HepG2 (cell line): ENCODE measurements at regions not wholly inside any gene's neighbourhood (a gene's known extent, or its start where the extent isn't known, plus 50 kb on each side); places are given as distances from the start of the nearest gene placed in this dataset.

Experiments used
- ATAC-seq: fragments of 200-7000 bp; cut with Tn5 transposase; 3 replicates; pipeline ENCODE4 v1.9.1; 2020; ENCODE audit warnings: mild to moderate bottlenecking, moderate library complexity
- BruUV-seq: library from RNA; stranded (reverse); fragments of 400-500 nt; replicated peaks from 2 replicates; lab custom pipeline; 2021; lab: Mats Ljungman, UMichigan
- CTCF ChIA-PET: fragments of 300-600 bp; formaldehyde crosslinking; extraction: SDS; loops from one replicate; lab custom pipeline; 2021; ENCODE audit warnings: low total read pairs, inconsistent platforms, low intra/inter-chr PET ratio; lab: Yijun Ruan, JAX
- POLR2A ChIA-PET: fragments of 350-600 bp; sonication (Branson Sonifier 250); formaldehyde crosslinking; loops from one replicate; lab custom pipeline; 2020; ENCODE audit warnings: antibody characterized with exemption, inconsistent platforms; lab: Yijun Ruan, JAX
- DNase-seq: peaks from one replicate; pipeline ENCODE4 v3.0.0-alpha.2; 2015; ENCODE audit warnings: low spot score
- FAIRE-seq: peaks from 3 replicates; lab custom pipeline; 2011; peaks lifted over from hg19 to GRCh38; lab: Jason Lieb, UNC
- H2AFZ ChIP-seq: one replicate; pipeline ENCODE4 v1.6.1; 2011; ENCODE audit warnings: low read length, inconsistent platforms
- H3K27ac ChIP-seq: fragments of 300-600 bp; 3 replicates; pipeline ENCODE4 v1.8.0; 2011; ENCODE audit warnings: mixed run types, mild to moderate bottlenecking, mixed read lengths, low read length, inconsistent platforms; ENCODE audit not compliant: insufficient read depth; ENCODE audit errors: extremely low read length
- H3K27me3 ChIP-seq, 2 experiments: fragments of 200-600 bp in 1 of 2; 2 replicates in 1 of 2; 3 replicates in 1 of 2; pipeline versions ENCODE4 v1.6.0 to v1.8.0; 2011; ENCODE audit warnings: low read length in 2 of 2, mild to moderate bottlenecking in 2 of 2, moderate library complexity in 2 of 2, inconsistent platforms in 1 of 2; ENCODE audit not compliant: insufficient read depth in 2 of 2, control insufficient read depth in 1 of 2
- H3K36me3 ChIP-seq, 2 experiments: fragments of 200-600 bp in 1 of 2; replicated peaks in 1 of 2; 2 replicates in 1 of 2; 3 replicates in 1 of 2; pipeline versions ENCODE4 v1.5.1 to v1.8.0; 2011; ENCODE audit warnings: low read length in 2 of 2, inconsistent platforms in 1 of 2; ENCODE audit not compliant: insufficient read depth in 2 of 2, control insufficient read depth in 1 of 2
- H3K4me1 ChIP-seq: 2 replicates; pipeline ENCODE4 v1.5.1; 2012; ENCODE audit warnings: low read length, inconsistent platforms; ENCODE audit not compliant: insufficient read depth
- H3K4me2 ChIP-seq: 2 replicates; pipeline ENCODE4 v1.6.0; 2011; ENCODE audit warnings: low read depth, low read length, inconsistent platforms
- H3K4me3 ChIP-seq, 3 experiments: fragments of 200-600 bp in 1 of 3; sonication (generic), shearing (Covaris generic) in 1 of 3; replicated peaks in 1 of 3; 2 replicates each; pipeline ENCODE4 v1.5.1; 2011 to 2016; ENCODE audit warnings: low read length in 3 of 3, inconsistent platforms in 2 of 3, low read depth in 2 of 3, mild to moderate bottlenecking in 2 of 3, control low read depth in 1 of 3, mixed read lengths in 1 of 3; ENCODE audit not compliant: insufficient read depth in 1 of 3
- H3K79me2 ChIP-seq: one replicate; pipeline ENCODE4 v1.6.1; 2011; ENCODE audit warnings: low read length, inconsistent platforms; ENCODE audit not compliant: insufficient read depth
- H3K9ac ChIP-seq: 2 replicates; pipeline ENCODE4 v1.6.0; 2011; ENCODE audit warnings: mild to moderate bottlenecking, low read depth, low read length, inconsistent platforms; ENCODE audit not compliant: insufficient read depth
- H3K9me3 ChIP-seq: 2 replicates; pipeline ENCODE4 v1.5.1; 2012; ENCODE audit warnings: mild to moderate bottlenecking, low read length
- H4K20me1 ChIP-seq: 2 replicates; pipeline ENCODE4 v1.6.0; 2011; ENCODE audit warnings: inconsistent platforms, mild to moderate bottlenecking, low read length, moderate library complexity; ENCODE audit not compliant: insufficient read depth
- ATF1 ChIP-seq: IDR thresholded peaks from 2 replicates; pipeline ENCODE4 v1.6.1; 2016; ENCODE audit warnings: mild to moderate bottlenecking, control low read depth
- GATAD2A ChIP-seq: IDR thresholded peaks from 2 replicates; pipeline ENCODE4 v1.6.1; 2016
- HNRNPH1 ChIP-seq: fragments of 200-400 bp; formaldehyde crosslinking; optimal IDR thresholded peaks from 2 replicates; pipeline ENCODE3; 2017; ENCODE audit warnings: mild to moderate bottlenecking, low read depth, low read length
- HNRNPK ChIP-seq: fragments of 200-400 bp; formaldehyde crosslinking; IDR thresholded peaks from 2 replicates; pipeline ENCODE4 v1.6.1; 2018; ENCODE audit warnings: low read length, low read depth, moderate library complexity, mild to moderate bottlenecking; ENCODE audit not compliant: poor library complexity, severe bottlenecking
- MTF1 ChIP-seq: sonication (generic); formaldehyde crosslinking; IDR thresholded peaks from 2 replicates; pipeline ENCODE4 v1.5.0; 2020; ENCODE audit warnings: missing genetic modification reagents
- NR3C1 ChIP-seq: sonication (generic); formaldehyde crosslinking; IDR thresholded peaks from 2 replicates; pipeline ENCODE4 v1.4.0; 2020; ENCODE audit warnings: missing genetic modification reagents
- RAD21 ChIP-seq: fragments of 450-650 bp; formaldehyde crosslinking; IDR thresholded peaks from 2 replicates; pipeline ENCODE4 v1.5.0; 2020; ENCODE audit warnings: mild to moderate bottlenecking
- ZFP1 ChIP-seq: IDR thresholded peaks from 2 replicates; pipeline ENCODE4 v1.6.1; 2016
- ZMYM3 ChIP-seq: sonication (generic); formaldehyde crosslinking; IDR thresholded peaks from 2 replicates; pipeline ENCODE4 v1.5.1; 2020; ENCODE audit warnings: mild to moderate bottlenecking, missing genetic modification reagents
- ZNF670 ChIP-seq: sonication (generic); formaldehyde crosslinking; IDR thresholded peaks from 2 replicates; pipeline ENCODE4 v1.8.0; 2022; ENCODE audit warnings: mild to moderate bottlenecking, missing genetic modification reagents, borderline replicate concordance
- WGBS: methylation state at CpG from one replicate; pipeline ENCODE4 v1.1.6; 2017; ENCODE audit warnings: low lambda C conversion rate; 5-methylcytosine and 5-hydroxymethylcytosine counted together
- in situ Hi-C: cut with HindIII; loops from 2 replicates; pipeline ENCODE4 v1.10.0; 2017; ENCODE audit warnings: low pct_unique_long_range_greater_than_20kb; ENCODE audit not compliant: extremely low pct_ligation_motif_present
- intact Hi-C: fragments of 100-400 bp; cut with micrococcal nuclease; formaldehyde crosslinking; loops from one replicate; pipeline ENCODE4 v1.10.0; 2022; ENCODE audit not compliant: unreplicated experiment
- TF ChIP-seq, protein P1 (sequence below): IDR thresholded peaks from 2 replicates; pipeline ENCODE4 v1.6.1; 2018; ENCODE audit warnings: missing genetic modification reagents, mild to moderate bottlenecking, missing compliant biosample characterization
- TF ChIP-seq, protein P2 (sequence below): sonication (generic); formaldehyde crosslinking; IDR thresholded peaks from 2 replicates; pipeline ENCODE4 v1.5.0; 2020; ENCODE audit warnings: missing genetic modification reagents
- TF ChIP-seq, protein P3 (sequence below): sonication (generic); formaldehyde crosslinking; IDR thresholded peaks from 2 replicates; pipeline ENCODE4 v1.4.0; 2020; ENCODE audit warnings: missing genetic modification reagents
- TF ChIP-seq, protein P4 (sequence below): IDR thresholded peaks from 2 replicates; pipeline ENCODE4 v1.6.1; 2016; ENCODE audit warnings: missing compliant biosample characterization, missing genetic modification reagents, borderline replicate concordance

DNA sequence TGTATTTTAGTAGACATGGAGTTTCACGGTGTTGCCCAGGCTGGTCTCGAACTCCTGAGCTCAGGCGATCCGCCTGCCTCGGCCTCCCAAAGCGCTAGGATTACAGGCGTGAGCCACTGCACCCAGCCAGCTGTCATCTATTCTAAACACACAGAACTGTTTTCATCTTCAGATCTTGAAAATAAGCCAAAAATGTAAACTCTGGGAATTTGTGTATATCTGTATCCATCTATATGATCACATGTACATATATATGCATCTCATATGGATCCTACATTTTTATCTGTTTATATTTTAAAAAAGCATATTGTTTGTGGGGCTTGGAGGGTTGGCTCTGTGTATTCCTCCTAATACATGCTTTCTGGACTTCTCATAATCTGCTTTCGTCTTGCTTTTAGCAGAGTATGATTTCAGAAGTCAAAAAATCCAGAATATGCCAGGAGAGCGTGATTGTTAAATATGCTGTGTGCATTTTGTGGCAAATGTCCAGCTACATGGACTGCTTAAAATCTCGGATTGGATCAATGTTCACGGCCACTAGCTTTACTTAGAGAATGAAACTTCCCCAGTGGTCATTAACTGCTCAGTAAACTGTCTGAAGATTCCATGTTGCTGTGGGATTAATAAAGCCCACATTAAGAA is 274.4 kb upstream of the IRX1 start (continued):
- TF ChIP-seq ZNF670 (CRISPR knock-in tag), result no peak
- TF ChIP-seq GATAD2A (CRISPR knock-in tag), result no peak
- TF ChIP-seq MTF1 (CRISPR knock-in tag), result no peak
- no peak for TF ChIP-seq RAD21 (CRISPR knock-in tag)

DNA sequence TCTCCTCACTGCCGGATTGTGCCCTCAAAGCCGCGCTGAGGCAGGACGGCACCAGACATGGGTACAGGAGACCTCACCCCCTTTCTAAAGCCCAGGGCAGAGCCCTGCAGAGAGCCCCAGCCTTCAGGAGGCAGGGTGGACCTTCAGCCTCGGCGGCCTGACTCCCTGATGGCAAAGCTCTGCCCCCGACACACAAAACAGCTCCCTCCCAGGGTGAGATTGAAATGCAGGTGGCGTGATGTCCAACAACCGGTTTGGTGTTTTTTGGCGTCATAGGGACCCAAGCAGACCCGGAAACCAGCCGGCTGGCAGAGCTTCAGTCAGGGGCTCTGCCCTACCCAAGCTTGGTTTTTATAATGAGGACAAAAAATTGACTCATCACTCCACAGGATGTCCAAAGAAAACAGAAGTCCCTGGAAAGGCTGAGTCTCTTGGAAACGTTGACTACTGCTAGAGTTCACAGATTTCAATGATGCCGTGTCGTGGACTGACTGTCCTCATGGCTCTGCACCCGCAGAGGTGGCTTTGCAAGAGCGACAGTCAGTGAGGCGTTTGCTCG is 275.2 kb upstream of the IRX1 start:
- ATAC-seq (no peak), FAIRE-seq (no peak), DNase-seq (no peak)
- intact Hi-C loops, result no loop called here
- BruUV-seq, result no TSS peak
- no peaks in the 10 kb centered on the region for H4K20me1 ChIP-seq
- H3K79me2 ChIP-seq, result no peaks in the 10 kb centered on the region
- no peaks in the 10 kb centered on the region for H3K4me1 ChIP-seq
- no peaks in the 10 kb centered on the region for H3K36me3 ChIP-seq
- H2AFZ ChIP-seq, result no peak overlapping the region
- H3K4me2 ChIP-seq, result no peak overlapping the region
- in situ Hi-C loops, result no loop called here
- peaks cover 19% of the 10 kb centered on the region for H3K9me3 ChIP-seq
- ChIA-PET POLR2A (no interaction called here), CTCF (no interaction called here)
- H3K4me3 ChIP-seq, result no peak overlapping the region
- no peak overlapping the region for H3K9ac ChIP-seq
- 35% methylated on average over 17 of the region's 19 CpGs for WGBS
- H3K27me3 ChIP-seq, result no peaks in the 10 kb centered on the region; a peak in 1 of 5 replicates
- H3K27ac ChIP-seq, result no peak overlapping the region
- TF ChIP-seq NR3C1 (no peak), ZMYM3 (CRISPR knock-in tag) (no peak), HNRNPH1 (no peak), HNRNPK (no peak), ZFP1 (no peak), ATF1 (no peak)
- TF ChIP-seq, protein P1, sequence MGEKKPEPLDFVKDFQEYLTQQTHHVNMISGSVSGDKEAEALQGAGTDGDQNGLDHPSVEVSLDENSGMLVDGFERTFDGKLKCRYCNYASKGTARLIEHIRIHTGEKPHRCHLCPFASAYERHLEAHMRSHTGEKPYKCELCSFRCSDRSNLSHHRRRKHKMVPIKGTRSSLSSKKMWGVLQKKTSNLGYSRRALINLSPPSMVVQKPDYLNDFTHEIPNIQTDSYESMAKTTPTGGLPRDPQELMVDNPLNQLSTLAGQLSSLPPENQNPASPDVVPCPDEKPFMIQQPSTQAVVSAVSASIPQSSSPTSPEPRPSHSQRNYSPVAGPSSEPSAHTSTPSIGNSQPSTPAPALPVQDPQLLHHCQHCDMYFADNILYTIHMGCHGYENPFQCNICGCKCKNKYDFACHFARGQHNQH, result no peak
- TF ChIP-seq, protein P2, sequence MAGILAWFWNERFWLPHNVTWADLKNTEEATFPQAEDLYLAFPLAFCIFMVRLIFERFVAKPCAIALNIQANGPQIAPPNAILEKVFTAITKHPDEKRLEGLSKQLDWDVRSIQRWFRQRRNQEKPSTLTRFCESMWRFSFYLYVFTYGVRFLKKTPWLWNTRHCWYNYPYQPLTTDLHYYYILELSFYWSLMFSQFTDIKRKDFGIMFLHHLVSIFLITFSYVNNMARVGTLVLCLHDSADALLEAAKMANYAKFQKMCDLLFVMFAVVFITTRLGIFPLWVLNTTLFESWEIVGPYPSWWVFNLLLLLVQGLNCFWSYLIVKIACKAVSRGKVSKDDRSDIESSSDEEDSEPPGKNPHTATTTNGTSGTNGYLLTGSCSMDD (CRISPR knock-in tag), result no peak
- TF ChIP-seq, protein P3, sequence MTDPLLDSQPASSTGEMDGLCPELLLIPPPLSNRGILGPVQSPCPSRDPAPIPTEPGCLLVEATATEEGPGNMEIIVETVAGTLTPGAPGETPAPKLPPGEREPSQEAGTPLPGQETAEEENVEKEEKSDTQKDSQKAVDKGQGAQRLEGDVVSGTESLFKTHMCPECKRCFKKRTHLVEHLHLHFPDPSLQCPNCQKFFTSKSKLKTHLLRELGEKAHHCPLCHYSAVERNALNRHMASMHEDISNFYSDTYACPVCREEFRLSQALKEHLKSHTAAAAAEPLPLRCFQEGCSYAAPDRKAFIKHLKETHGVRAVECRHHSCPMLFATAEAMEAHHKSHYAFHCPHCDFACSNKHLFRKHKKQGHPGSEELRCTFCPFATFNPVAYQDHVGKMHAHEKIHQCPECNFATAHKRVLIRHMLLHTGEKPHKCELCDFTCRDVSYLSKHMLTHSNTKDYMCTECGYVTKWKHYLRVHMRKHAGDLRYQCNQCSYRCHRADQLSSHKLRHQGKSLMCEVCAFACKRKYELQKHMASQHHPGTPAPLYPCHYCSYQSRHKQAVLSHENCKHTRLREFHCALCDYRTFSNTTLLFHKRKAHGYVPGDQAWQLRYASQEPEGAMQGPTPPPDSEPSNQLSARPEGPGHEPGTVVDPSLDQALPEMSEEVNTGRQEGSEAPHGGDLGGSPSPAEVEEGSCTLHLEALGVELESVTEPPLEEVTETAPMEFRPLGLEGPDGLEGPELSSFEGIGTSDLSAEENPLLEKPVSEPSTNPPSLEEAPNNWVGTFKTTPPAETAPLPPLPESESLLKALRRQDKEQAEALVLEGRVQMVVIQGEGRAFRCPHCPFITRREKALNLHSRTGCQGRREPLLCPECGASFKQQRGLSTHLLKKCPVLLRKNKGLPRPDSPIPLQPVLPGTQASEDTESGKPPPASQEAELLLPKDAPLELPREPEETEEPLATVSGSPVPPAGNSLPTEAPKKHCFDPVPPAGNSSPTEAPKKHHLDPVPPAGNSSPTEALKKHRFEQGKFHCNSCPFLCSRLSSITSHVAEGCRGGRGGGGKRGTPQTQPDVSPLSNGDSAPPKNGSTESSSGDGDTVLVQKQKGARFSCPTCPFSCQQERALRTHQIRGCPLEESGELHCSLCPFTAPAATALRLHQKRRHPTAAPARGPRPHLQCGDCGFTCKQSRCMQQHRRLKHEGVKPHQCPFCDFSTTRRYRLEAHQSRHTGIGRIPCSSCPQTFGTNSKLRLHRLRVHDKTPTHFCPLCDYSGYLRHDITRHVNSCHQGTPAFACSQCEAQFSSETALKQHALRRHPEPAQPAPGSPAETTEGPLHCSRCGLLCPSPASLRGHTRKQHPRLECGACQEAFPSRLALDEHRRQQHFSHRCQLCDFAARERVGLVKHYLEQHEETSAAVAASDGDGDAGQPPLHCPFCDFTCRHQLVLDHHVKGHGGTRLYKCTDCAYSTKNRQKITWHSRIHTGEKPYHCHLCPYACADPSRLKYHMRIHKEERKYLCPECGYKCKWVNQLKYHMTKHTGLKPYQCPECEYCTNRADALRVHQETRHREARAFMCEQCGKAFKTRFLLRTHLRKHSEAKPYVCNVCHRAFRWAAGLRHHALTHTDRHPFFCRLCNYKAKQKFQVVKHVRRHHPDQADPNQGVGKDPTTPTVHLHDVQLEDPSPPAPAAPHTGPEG (CRISPR knock-in tag), result no peak
- TF ChIP-seq, protein P4, sequence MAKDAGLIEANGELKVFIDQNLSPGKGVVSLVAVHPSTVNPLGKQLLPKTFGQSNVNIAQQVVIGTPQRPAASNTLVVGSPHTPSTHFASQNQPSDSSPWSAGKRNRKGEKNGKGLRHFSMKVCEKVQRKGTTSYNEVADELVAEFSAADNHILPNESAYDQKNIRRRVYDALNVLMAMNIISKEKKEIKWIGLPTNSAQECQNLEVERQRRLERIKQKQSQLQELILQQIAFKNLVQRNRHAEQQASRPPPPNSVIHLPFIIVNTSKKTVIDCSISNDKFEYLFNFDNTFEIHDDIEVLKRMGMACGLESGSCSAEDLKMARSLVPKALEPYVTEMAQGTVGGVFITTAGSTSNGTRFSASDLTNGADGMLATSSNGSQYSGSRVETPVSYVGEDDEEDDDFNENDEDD, result no peak
